Right atrium auricular region (tissue), 2 donors: ENCODE measurements at regions not wholly inside any gene's neighbourhood (a gene's known extent, or its start where the extent isn't known, plus 50 kb on each side); places are given as distances from the start of the nearest gene placed in this dataset.

Source experiments
- DNase-seq: peaks from one replicate; pipeline ENCODE4 v3.0.0-alpha.2; 2019; ENCODE audit warnings: low spot score
- H3K27ac ChIP-seq, 2 donors: fragments of 200-600 bp; sonication (generic); 1 replicate in 1 of 2; 2 replicates in 1 of 2; pipeline ENCODE4 v1.5.1; 2016 to 2019
- H3K27me3 ChIP-seq, 2 donors: fragments of 200-600 bp; sonication (generic); one replicate each; pipeline versions ENCODE4 v1.5.1 to v1.6.0; 2017 to 2019
- H3K36me3 ChIP-seq: fragments of 200-600 bp; sonication (generic); one replicate; pipeline ENCODE4 v1.5.1; 2016
- H3K4me1 ChIP-seq, 2 donors: fragments of 200-600 bp; sonication (generic); one replicate each; pipeline versions ENCODE4 v1.5.1 to v1.6.0; 2017 to 2019
- H3K4me3 ChIP-seq, 2 donors: fragments of 200-600 bp; sonication (generic); 1 replicate in 1 of 2; 2 replicates in 1 of 2; pipeline ENCODE4 v1.5.1; 2017 to 2019; ENCODE audit warnings: mild to moderate bottlenecking in 1 of 2, moderate library complexity in 1 of 2
- H3K9me3 ChIP-seq, 2 donors: fragments of 200-600 bp; sonication (generic); one replicate each; pipeline ENCODE4 v1.5.1; 2019
- TF ChIP-seq, protein P1 (sequence below), 2 donors: fragments of 200-600 bp; sonication (generic); IDR thresholded peaks; one replicate each; pipeline ENCODE4 v1.5.1; 2019; ENCODE audit warnings: antibody characterized with exemption in 2 of 2

DNA sequence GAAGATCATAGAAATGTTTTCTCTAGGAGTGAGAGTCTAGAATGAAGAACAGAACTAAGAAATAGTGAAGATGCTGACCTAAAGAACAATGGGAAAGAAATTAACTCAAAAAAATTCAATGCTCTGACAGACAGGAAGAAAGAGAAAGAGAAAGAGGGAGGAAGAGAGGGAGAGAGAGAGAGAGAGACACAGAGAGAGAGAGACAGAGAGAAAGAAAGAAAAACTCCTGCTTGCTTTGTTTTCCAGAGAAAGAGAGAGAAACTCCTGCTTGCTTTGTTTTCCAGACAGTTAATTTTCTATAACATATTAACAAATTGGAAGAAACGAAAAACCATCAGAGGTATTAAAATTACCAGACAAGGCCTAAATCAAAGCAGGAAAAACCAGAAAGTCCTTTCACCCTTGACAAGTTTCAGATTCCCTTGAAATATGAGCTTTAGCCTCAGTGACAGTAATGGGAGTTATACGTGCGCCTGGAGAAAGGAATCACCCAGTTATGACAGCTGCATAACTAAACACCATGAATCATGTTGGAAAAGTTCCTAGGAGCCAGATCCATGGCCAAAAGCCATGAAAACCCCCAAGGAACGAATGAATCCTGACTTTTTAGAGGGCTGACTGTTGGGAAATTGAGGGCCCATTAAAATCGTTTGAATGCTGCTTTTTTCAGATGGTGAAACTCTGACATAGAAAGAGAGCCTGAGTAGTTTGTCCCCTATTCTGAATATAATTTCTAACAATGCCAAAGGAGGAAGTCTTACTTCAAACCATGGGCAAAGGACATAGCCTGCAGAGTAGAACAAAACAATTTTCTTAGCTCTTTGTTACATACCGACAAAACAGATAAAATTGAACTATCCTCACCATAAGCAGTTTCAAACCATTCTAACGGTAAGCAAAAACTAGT, 228.6 kb upstream of the CHST9 start:
- H3K4me3 ChIP-seq: no peak overlapping the region
- H3K4me1 ChIP-seq: no peaks in the 10 kb centered on the region
- H3K27me3 ChIP-seq: no peaks in the 10 kb centered on the region
- H3K27ac ChIP-seq: no peak overlapping the region
- no peaks in the 10 kb centered on the region for H3K9me3 ChIP-seq
- TF ChIP-seq, protein P1, sequence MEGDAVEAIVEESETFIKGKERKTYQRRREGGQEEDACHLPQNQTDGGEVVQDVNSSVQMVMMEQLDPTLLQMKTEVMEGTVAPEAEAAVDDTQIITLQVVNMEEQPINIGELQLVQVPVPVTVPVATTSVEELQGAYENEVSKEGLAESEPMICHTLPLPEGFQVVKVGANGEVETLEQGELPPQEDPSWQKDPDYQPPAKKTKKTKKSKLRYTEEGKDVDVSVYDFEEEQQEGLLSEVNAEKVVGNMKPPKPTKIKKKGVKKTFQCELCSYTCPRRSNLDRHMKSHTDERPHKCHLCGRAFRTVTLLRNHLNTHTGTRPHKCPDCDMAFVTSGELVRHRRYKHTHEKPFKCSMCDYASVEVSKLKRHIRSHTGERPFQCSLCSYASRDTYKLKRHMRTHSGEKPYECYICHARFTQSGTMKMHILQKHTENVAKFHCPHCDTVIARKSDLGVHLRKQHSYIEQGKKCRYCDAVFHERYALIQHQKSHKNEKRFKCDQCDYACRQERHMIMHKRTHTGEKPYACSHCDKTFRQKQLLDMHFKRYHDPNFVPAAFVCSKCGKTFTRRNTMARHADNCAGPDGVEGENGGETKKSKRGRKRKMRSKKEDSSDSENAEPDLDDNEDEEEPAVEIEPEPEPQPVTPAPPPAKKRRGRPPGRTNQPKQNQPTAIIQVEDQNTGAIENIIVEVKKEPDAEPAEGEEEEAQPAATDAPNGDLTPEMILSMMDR (IDR thresholded peaks at IDR 0.05): no peak
- H3K36me3 ChIP-seq: no peaks in the 10 kb centered on the region
- peak; percentile 66 for DNase-seq

DNA sequence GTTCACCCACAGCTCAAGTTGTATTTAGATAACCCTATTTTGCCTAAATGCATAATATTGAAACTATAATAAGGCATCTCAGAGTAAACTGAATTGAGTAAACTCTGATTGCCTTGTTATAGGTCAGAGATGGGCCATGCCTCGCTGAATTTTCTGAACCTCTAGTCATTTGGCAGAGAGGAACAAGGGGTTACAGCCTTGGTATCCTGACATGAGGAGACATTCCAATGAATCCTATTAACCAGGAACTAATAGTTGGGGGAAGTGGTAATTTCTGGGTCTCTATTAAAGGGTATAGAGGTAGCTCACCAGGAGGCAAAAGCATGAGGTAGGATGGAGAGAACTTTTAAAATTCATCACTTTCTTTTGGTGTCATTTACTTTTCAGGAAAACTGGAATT, 227.4 kb upstream of the CHST9 start:
- Histone ChIP-seq H3K4me1 (no peaks in the 10 kb centered on the region), H3K4me3 (no peak overlapping the region), H3K27ac (no peak overlapping the region), H3K36me3 (no peaks in the 10 kb centered on the region), H3K27me3 (no peaks in the 10 kb centered on the region), H3K9me3 (no peaks in the 10 kb centered on the region)
- TF ChIP-seq, protein P1 (IDR thresholded peaks at IDR 0.05): no peak
- DNase-seq: no peak

DNA sequence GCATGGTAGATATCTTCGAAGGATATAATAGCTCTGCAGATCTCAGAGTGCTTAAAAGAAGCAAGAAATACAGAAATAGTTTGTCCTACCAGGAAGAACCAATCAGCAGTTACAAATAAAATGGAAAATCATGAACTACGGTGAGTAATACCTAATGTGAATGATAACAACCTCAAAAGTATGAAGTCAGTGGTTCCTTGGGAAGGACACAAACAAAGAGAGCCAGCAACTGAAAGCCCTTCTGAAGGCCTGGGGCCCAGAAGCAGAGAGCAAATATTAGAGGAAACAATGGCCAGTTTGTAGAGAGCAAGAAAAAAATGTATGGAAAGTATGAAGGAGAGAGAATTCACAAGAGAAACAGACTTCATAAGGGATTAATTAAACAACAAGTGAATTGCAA, 226.8 kb upstream of the CHST9 start:
- TF ChIP-seq, protein P1 (IDR thresholded peaks at IDR 0.05): no peak
- DNase-seq: no peak

DNA sequence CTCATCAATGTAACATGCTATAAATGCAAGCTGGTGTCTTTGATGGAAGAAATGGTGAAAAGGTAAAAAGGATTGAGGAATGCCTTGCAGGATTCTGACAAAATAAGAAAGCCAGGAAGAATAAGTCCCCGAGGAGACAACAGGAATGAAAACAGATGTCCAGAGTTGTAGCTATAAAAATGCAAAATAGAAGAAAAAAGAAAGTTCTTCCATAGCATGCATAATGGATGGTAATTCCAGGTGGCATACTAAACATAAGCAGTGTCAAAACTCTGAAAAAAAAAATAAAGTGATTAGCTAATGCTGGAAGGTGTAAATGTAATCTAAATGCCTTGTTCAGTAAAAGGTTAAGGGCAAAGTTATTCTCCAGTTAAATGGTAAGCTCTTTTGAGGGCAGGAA, 225.9 kb upstream of the CHST9 start:
- no peak overlapping the region for H3K27ac ChIP-seq
- no peaks in the 10 kb centered on the region for H3K36me3 ChIP-seq
- no peaks in the 10 kb centered on the region for H3K27me3 ChIP-seq
- H3K4me1 ChIP-seq: no peaks in the 10 kb centered on the region
- no peak overlapping the region for H3K4me3 ChIP-seq
- DNase-seq: no peak
- TF ChIP-seq, protein P1 (IDR thresholded peaks at IDR 0.05): no peak
- H3K9me3 ChIP-seq: no peaks in the 10 kb centered on the region

More for the DNA sequence above, 226.8 kb upstream of the CHST9 start:
- Histone ChIP-seq H3K4me3 (no peak overlapping the region), H3K9me3 (no peaks in the 10 kb centered on the region), H3K27ac (no peak overlapping the region), H3K27me3 (no peaks in the 10 kb centered on the region), H3K4me1 (no peaks in the 10 kb centered on the region), H3K36me3 (no peaks in the 10 kb centered on the region)

DNA sequence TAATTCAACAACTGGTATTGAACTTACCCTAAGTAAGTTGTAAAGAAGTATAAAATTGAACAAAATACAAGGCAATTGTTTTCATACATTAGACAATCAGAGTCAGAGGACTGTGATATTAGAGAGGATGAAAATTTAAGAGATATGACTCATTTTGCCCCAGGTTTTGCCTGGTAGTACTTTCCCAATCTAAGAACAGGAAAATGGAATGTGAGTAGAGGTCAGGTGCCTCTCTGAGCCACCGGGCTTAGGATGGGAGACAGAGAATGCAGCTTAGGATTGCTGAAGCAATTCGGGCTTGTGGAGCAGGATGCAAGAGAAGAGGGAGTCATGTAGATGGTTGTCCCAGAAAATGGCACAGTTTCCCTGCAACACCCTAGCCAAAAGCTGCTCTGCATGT, 219.7 kb upstream of the CHST9 start:
- no peak overlapping the region for H3K4me3 ChIP-seq
- no peak for DNase-seq
- TF ChIP-seq, protein P1 (IDR thresholded peaks at IDR 0.05): no peak
- no peak overlapping the region for H3K27ac ChIP-seq
- no peaks in the 10 kb centered on the region for H3K27me3 ChIP-seq
- H3K4me1 ChIP-seq: no peaks in the 10 kb centered on the region
- H3K9me3 ChIP-seq: no peaks in the 10 kb centered on the region
- no peaks in the 10 kb centered on the region for H3K36me3 ChIP-seq
